K562 (cell line): ENCODE measurements at regions not wholly inside any gene's neighbourhood (a gene's known extent, or its start where the extent isn't known, plus 50 kb on each side); places are given as distances from the start of the nearest gene placed in this dataset.

Experiments used
- ATAC-seq: fragments of 200-7000 bp; cut with Tn5 transposase; 3 replicates; pipeline ENCODE4 v1.9.1; 2020; ENCODE audit warnings: moderate library complexity
- BruUV-seq: library from RNA; stranded (reverse); fragments of 400-500 nt; replicated peaks from 2 replicates; lab custom pipeline; 2021; lab: Mats Ljungman, UMichigan
- CTCF ChIA-PET: fragments of 300-600 bp; formaldehyde crosslinking; extraction: SDS; loops from one replicate; lab custom pipeline; 2021; ENCODE audit warnings: low intra/inter-chr PET ratio; lab: Yijun Ruan, JAX
- POLR2A ChIA-PET: fragments of 300-600, 350-650 bp; sonication (Branson Sonifier 250); formaldehyde crosslinking; extraction: SDS; loops from one replicate; lab custom pipeline; 2021; ENCODE audit warnings: antibody characterized with exemption, inconsistent platforms; lab: Yijun Ruan, JAX
- DNase-seq, 4 experiments: peaks; one replicate each; pipeline versions ENCODE4 v3.0.0 to v3.0.0-alpha.2; 2011 to 2018; ENCODE audit warnings: low spot score in 3 of 4, mixed read lengths in 3 of 4; ENCODE audit errors: extremely low read depth in 1 of 4
- FAIRE-seq: peaks from 2 replicates; lab custom pipeline; 2011; peaks lifted over from hg19 to GRCh38; lab: Jason Lieb, UNC
- H2AFZ ChIP-seq: 2 replicates; pipeline ENCODE4 v1.6.0; 2011; ENCODE audit warnings: low read depth, low read length, control low read depth, inconsistent platforms
- H3K27ac ChIP-seq: fragments of 200-600 bp; 3 replicates; pipeline ENCODE4 v1.8.0; 2011; ENCODE audit warnings: low read depth, mild to moderate bottlenecking, control low read depth, inconsistent platforms, low read length, moderate library complexity, mixed read lengths; ENCODE audit errors: extremely low read depth
- H3K27me3 ChIP-seq, 2 experiments: fragments of 300-600 bp in 1 of 2; 2 replicates in 1 of 2; 3 replicates in 1 of 2; pipeline versions ENCODE4 v1.6.0 to v1.8.0; 2011; ENCODE audit warnings: inconsistent platforms in 2 of 2, low read length in 2 of 2, mild to moderate bottlenecking in 1 of 2, mixed read lengths in 1 of 2, moderate library complexity in 1 of 2; ENCODE audit not compliant: control insufficient read depth in 2 of 2, insufficient read depth in 2 of 2
- H3K36me3 ChIP-seq: fragments of 300-600 bp; 3 replicates; pipeline ENCODE4 v1.8.0; 2011; ENCODE audit warnings: mild to moderate bottlenecking, low read length, inconsistent platforms; ENCODE audit not compliant: control insufficient read depth, insufficient read depth
- H3K4me1 ChIP-seq, 2 experiments: fragments of 200-600 bp in 1 of 2; replicated peaks in 1 of 2; 2 replicates in 1 of 2; 3 replicates in 1 of 2; pipeline versions ENCODE4 v1.5.1 to v1.8.0; 2011; ENCODE audit warnings: inconsistent platforms in 2 of 2, low read length in 2 of 2, mild to moderate bottlenecking in 1 of 2, mixed read lengths in 1 of 2, moderate library complexity in 1 of 2; ENCODE audit not compliant: control insufficient read depth in 2 of 2, insufficient read depth in 2 of 2
- H3K4me2 ChIP-seq: 2 replicates; pipeline ENCODE4 v1.6.1; 2011; ENCODE audit warnings: low read length, control low read depth, inconsistent platforms, mixed read lengths; ENCODE audit not compliant: insufficient read depth
- H3K4me3 ChIP-seq: fragments of 200-600 bp; sonication (generic), shearing (Covaris generic); 2 replicates; pipeline ENCODE4 v1.5.1; 2016; ENCODE audit warnings: control low read depth, inconsistent platforms
- H3K79me2 ChIP-seq: fragments of 200-600 bp; 3 replicates; pipeline ENCODE4 v1.8.0; 2011; ENCODE audit warnings: low read length, inconsistent platforms; ENCODE audit not compliant: control insufficient read depth, insufficient read depth
- H3K9ac ChIP-seq, 2 experiments: 2 replicates each; pipeline versions ENCODE4 v1.6.0 to v1.6.1; 2011; ENCODE audit warnings: low read depth in 2 of 2, low read length in 2 of 2, control low read depth in 1 of 2, inconsistent platforms in 1 of 2, mild to moderate bottlenecking in 1 of 2, mixed read lengths in 1 of 2; ENCODE audit not compliant: insufficient read depth in 1 of 2
- H3K9me1 ChIP-seq: one replicate; pipeline ENCODE4 v1.6.0; 2011; ENCODE audit warnings: inconsistent platforms, mild to moderate bottlenecking, low read length, moderate library complexity; ENCODE audit not compliant: control insufficient read depth, insufficient read depth
- H3K9me3 ChIP-seq: replicated peaks from 2 replicates; pipeline ENCODE4 v1.5.1; 2011; ENCODE audit warnings: low read depth, low read length, inconsistent platforms; ENCODE audit not compliant: control insufficient read depth, insufficient read depth
- H4K20me1 ChIP-seq: replicated peaks from 2 replicates; pipeline ENCODE4 v1.6.1; 2011; ENCODE audit warnings: low read length, inconsistent platforms, mixed read lengths; ENCODE audit not compliant: control insufficient read depth, insufficient read depth
- CBFA2T2 ChIP-seq: fragments of 450-650 bp; conservative IDR thresholded peaks from 2 replicates; pipeline ENCODE4 v1.6.1; 2017; ENCODE audit warnings: mild to moderate bottlenecking
- CEBPB ChIP-seq: fragments of 450-650 bp; IDR thresholded peaks from 2 replicates; pipeline ENCODE4 v1.6.1; 2016; ENCODE audit warnings: missing genetic modification characterization, missing compliant biosample characterization
- DEAF1 ChIP-seq: fragments of 450-650 bp; formaldehyde crosslinking; IDR thresholded peaks from 2 replicates; pipeline ENCODE4 v1.4.0; 2020; ENCODE audit warnings: mild to moderate bottlenecking, moderate library complexity
- GTF2E2 ChIP-seq: fragments of 200-800 bp; sonication (Bioruptor generic); IDR thresholded peaks from 2 replicates; pipeline ENCODE4 v1.6.1; 2016; ENCODE audit warnings: missing genetic modification characterization, missing compliant biosample characterization
- GTF2F1 ChIP-seq: IDR thresholded peaks from 2 replicates; pipeline ENCODE4 v1.6.1; 2011; ENCODE audit warnings: low read depth, low read length, improper control_type of control experiment
- HMGXB4 ChIP-seq: sonication (generic); formaldehyde crosslinking; IDR thresholded peaks from 2 replicates; pipeline ENCODE4 v1.8.1; 2023; ENCODE audit warnings: mild to moderate bottlenecking, missing genetic modification reagents
- NCOA6 ChIP-seq: fragments of 450-650 bp; IDR thresholded peaks from 2 replicates; pipeline ENCODE4 v1.6.1; 2017; ENCODE audit warnings: mild to moderate bottlenecking
- NR2F6 ChIP-seq: fragments of 450-650 bp; formaldehyde crosslinking; IDR thresholded peaks from 2 replicates; pipeline ENCODE4 v1.4.0; 2020; ENCODE audit warnings: mild to moderate bottlenecking
- PHB ChIP-seq: fragments of 250-450 bp; sonication (Bioruptor Pico); IDR thresholded peaks from 2 replicates; pipeline ENCODE4 v1.5.0; 2021
- PHF8 ChIP-seq: fragments of 200-600 bp; sonication (generic); IDR thresholded peaks from 2 replicates; pipeline ENCODE4 v1.6.1; 2012; ENCODE audit warnings: mixed run types, mild to moderate bottlenecking, inconsistent platforms, low read length, moderate library complexity, borderline replicate concordance
- SNRNP70 ChIP-seq: fragments of 200-400 bp; formaldehyde crosslinking; optimal IDR thresholded peaks from 2 replicates; pipeline ENCODE3; 2017; ENCODE audit warnings: low read depth, low read length
- TEAD2 ChIP-seq: fragments of 450-650 bp; IDR thresholded peaks from 2 replicates; pipeline ENCODE4 v1.6.1; 2016; ENCODE audit warnings: missing genetic modification characterization, control low read depth, missing compliant biosample characterization
- TFAP4 ChIP-seq: sonication (generic); formaldehyde crosslinking; IDR thresholded peaks from 2 replicates; pipeline ENCODE4 v1.8.0; 2022; ENCODE audit warnings: missing genetic modification reagents, mild to moderate bottlenecking, moderate library complexity, borderline replicate concordance
- ZKSCAN3 ChIP-seq: fragments of 250-450 bp; sonication (Bioruptor Pico); IDR thresholded peaks from 2 replicates; pipeline ENCODE4 v1.4.0; 2020
- ZNF143 ChIP-seq: sonication (generic); formaldehyde crosslinking; IDR thresholded peaks from 2 replicates; pipeline ENCODE4 v1.9.0; 2022; ENCODE audit warnings: mild to moderate bottlenecking, missing genetic modification reagents
- ZNF695 ChIP-seq: fragments of 450-650 bp; formaldehyde crosslinking; IDR thresholded peaks from 2 replicates; pipeline ENCODE4 v1.4.0; 2020; ENCODE audit warnings: mild to moderate bottlenecking, moderate library complexity
- WGBS: fragments of 100-300 bp; shearing (Covaris generic); methylation state at CpG from one replicate; pipeline ENCODE4 v1.1.6; 2016; ENCODE audit warnings: low coverage, mixed read lengths; ENCODE audit not compliant: insufficient coverage; ENCODE audit errors: missing lambda C conversion rate; 5-methylcytosine and 5-hydroxymethylcytosine counted together
- in situ Hi-C: fragments of 300-500 bp; cut with MboI; formaldehyde crosslinking; loops from 4 replicates; pipeline ENCODE4 v1.15.0; 2018; ENCODE audit warnings: inconsistent platforms, mixed read lengths
- intact Hi-C: fragments of 100-400 bp; cut with micrococcal nuclease; formaldehyde crosslinking; loops from 2 replicates; pipeline ENCODE4 v1.14.2; 2022

GRCh38 chr1:4118746-4119515, 218.9 kb upstream of the C1orf174 start:
- TF ChIP-seq PHF8, result no peak
- no peak for TF ChIP-seq GTF2E2 (tag)
- no peak for TF ChIP-seq CBFA2T2
- no peak for TF ChIP-seq PHB (CRISPR knock-in tag)
- no peak for TF ChIP-seq TEAD2
- TF ChIP-seq ZKSCAN3 (CRISPR knock-in tag), result no peak
- TF ChIP-seq CEBPB (tag), result no peak
- TF ChIP-seq NR2F6 (CRISPR knock-in tag), result no peak
- TF ChIP-seq DEAF1, result no peak
- no peak for TF ChIP-seq TFAP4
- TF ChIP-seq ZNF143 (CRISPR knock-in tag), result no peak
- TF ChIP-seq GTF2F1, result no peak
- no peak for TF ChIP-seq NCOA6
- TF ChIP-seq ZNF695 (CRISPR knock-in tag), result no peak
- no peak for TF ChIP-seq HMGXB4 (CRISPR knock-in tag)
- TF ChIP-seq SNRNP70, result no peak
- Histone ChIP-seq H3K4me3 (no peak overlapping the region), H3K4me1 (no peaks in the 10 kb centered on the region), H3K9me3 (no peaks in the 10 kb centered on the region), H3K36me3 (no peaks in the 10 kb centered on the region), H3K9ac (no peak overlapping the region), H2AFZ (no peak overlapping the region), H3K27me3 (peaks cover 34 to 74% of the 10 kb centered on the region in 2 experiments; a peak in 4 of 5 replicates), H4K20me1 (0 out of 2 replicates have a peak, but pooled peaks cover 2% of the 10 kb centered on the region), H3K4me2 (no peak overlapping the region), H3K79me2 (no peaks in the 10 kb centered on the region), H3K9me1 (no peaks in the 10 kb centered on the region), H3K27ac (no peak overlapping the region)
- no peak for FAIRE-seq
- WGBS, result 1% methylated on average over 12 of the region's 12 CpGs
- in situ Hi-C loops, result no loop called here
- no peak for DNase-seq
- intact Hi-C loops, result no loop called here
- BruUV-seq, result no TSS peak
- ChIA-PET POLR2A (interaction anchor here (0.6 kb wide), 1 partner anchor 33 kb away, joined by 3 read pairs; no protein-coding TSS in a partner anchor), CTCF (no interaction called here)
- no peak; the same call in 2 of the 3 replicates for ATAC-seq
